Right kidney (tissue), 1 donor: ENCODE measurements at regions not wholly inside any gene's neighbourhood (a gene's known extent, or its start where the extent isn't known, plus 50 kb on each side); places are given as distances from the start of the nearest gene placed in this dataset.
"Not testable (repeated sequence)": the region's sequence is repeated elsewhere in the genome, so short reads cannot be mapped to it uniquely, and the experiment has no call there.

Source experiments
- DNase-seq: peaks from one replicate; pipeline ENCODE4 v3.0.0-alpha.2; 2016

GRCh38 chr15:60272623-60273022 lies 125.2 kb downstream of the ANXA2 start:
- no peak for DNase-seq

GRCh38 chr15:60275624-60276023 lies 122.2 kb downstream of the ANXA2 start:
- DNase-seq: no peak

- peak; percentile 12 for DNase-seq
Measured at GRCh38 chr15:60278879-60279278, 118.9 kb downstream of the ANXA2 start.

- no peak for DNase-seq
Measured at GRCh38 chr15:60280259-60280658, 117.5 kb downstream of the ANXA2 start.

- DNase-seq: no peak
Measured at GRCh38 chr15:60283936-60284335, 113.8 kb downstream of the ANXA2 start.

- not testable (repeated sequence) for DNase-seq
Measured at GRCh38 chr15:60295901-60296300, 101.9 kb downstream of the ANXA2 start.

GRCh38 chr15:60297047-60297446 lies 100.7 kb downstream of the ANXA2 start:
- no peak for DNase-seq
